ENCODE measurements at regions not wholly inside any gene's neighbourhood (a gene's known extent, or its start where the extent isn't known, plus 50 kb on each side); places are given as distances from the start of the nearest gene placed in this dataset.

DNA sequence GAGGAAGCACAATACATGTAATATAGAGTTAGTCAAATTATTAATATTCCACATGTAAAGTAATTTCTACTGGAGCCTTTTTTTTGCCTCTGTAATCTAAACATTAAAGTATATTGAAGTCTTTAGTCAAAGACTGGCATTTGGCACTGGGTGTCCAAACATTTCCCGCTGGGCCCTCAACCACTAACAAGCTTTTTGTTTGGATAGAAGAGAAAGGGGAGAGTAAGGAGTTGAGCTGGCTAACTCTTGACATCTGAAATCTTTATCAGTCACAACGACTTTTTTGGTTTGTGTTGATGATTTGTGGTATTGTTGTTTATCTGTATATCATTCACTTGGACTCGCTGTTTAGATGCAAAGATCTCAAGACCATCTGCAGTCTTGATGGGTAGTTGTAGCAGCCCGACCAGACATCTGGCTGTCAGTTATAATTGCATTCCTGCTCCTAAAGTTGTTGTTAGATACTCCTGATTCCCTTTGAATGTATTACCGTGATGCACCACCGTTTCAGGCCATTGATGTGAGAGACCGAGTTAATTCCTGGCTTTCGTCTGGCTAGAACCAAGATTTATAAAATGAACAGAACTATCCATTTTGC lies 379.6 kb downstream of the MTX2 start:
- Histone ChIP-seq H3K4me1 (ENCODE audit: control insufficient read depth in 2 of 2, insufficient read depth in 2 of 2, low read length in 2 of 2) (no peaks in the 10 kb centered on the region), H3K9me3 (ENCODE audit: control insufficient read depth in 2 of 3, low read length in 3 of 3) (no peaks in the 10 kb centered on the region), H3K4me3 (ENCODE audit: low read length) (no peak overlapping the region), H3K36me3 (ENCODE audit: control insufficient read depth in 2 of 3, insufficient read depth in 3 of 3, low read length in 3 of 3) (no peaks in the 10 kb centered on the region), H3K27me3 (ENCODE audit: control insufficient read depth in 2 of 2, insufficient read depth in 2 of 2, low read length in 2 of 2) (peaks cover 0 to under 1% of the 10 kb centered on the region in 2 donors), H3K27ac (ENCODE audit: low read depth, low read length) (no peak overlapping the region)
- Mint-ChIP-seq H3K4me1 (peaks cover 0 to 12% (median 2%) of the 10 kb centered on the region in 7 donors), H3K9me3 (no peaks in the 10 kb centered on the region), H3K4me3 (no peak overlapping the region), H3K27me3 (peaks cover 56 to 63% (median 58%) of the 10 kb centered on the region in 5 donors), H3K27ac (no peak overlapping the region), H3K36me3 (no peaks in the 10 kb centered on the region)
- intact Hi-C loops (cut with micrococcal nuclease) = no loop called here
- CTCF ChIA-PET = interaction anchor here (4.6 kb wide), 1 partner anchor 521 kb away, joined by 27 read pairs; no protein-coding TSS in a partner anchor
- POLR2A ChIA-PET = no interaction called here
- no peak for ATAC-seq
- DNase-seq = no peak

DNA sequence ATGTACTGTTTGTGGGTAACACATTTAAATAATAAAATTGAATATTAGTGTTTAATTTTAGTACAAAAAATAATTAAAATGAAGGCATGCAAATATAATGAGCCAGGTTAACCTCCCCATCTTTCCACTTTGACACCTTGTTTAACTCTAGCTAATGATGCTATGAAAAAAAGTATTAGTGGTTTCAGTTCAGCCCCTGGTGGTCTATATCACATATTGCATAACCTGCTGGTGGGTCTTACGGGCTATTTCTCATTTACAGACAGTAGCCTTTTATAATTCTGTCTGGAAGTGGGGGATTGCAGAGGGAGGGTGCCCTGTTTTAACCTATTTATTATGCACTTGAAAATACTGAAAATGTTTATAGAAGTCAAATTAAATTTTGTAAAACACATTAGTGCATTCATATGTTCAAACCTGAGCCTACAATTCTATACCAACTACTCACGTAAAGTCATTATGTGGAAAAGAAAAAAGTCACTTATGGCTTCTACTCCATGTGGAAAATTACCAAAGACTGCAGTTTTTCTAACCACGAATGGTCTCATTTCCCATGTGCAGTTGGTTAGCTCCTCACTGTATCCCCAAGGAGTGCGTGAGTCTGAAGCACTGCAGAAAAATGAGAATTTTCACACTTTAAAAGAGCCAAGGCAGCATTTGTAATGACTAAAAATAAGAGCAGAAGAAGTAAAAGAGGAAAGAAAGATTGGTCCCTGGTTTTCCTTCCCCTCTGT lies 381.0 kb downstream of the MTX2 start:
- no peak overlapping the region for H3K4me3 Mint-ChIP-seq
- DNase-seq (no peak), ATAC-seq (no peak)
- intact Hi-C loops (cut with micrococcal nuclease) = loop anchor here (5.0 to 10.0 kb wide), 4 partner anchors 162 to 1283 kb away; no protein-coding TSS in a partner anchor
- H3K9me3 Mint-ChIP-seq = no peaks in the 10 kb centered on the region
- H3K36me3 Mint-ChIP-seq = no peaks in the 10 kb centered on the region
- H3K27me3 Mint-ChIP-seq = peaks cover 44 to 76% (median 52%) of the 10 kb centered on the region in 5 donors
- CTCF ChIA-PET = interaction anchor here (0.6 to 4.6 kb wide), 2 partner anchors 511 to 523 kb away, joined by 4 to 27 read pairs; no protein-coding TSS in a partner anchor
- no peak overlapping the region for H3K27ac ChIP-seq (ENCODE audit: low read depth, low read length)
- no peaks in the 10 kb centered on the region for H3K4me1 ChIP-seq (ENCODE audit: control insufficient read depth in 2 of 2, insufficient read depth in 2 of 2, low read length in 2 of 2)
- no peaks in the 10 kb centered on the region for H3K27me3 ChIP-seq (ENCODE audit: control insufficient read depth in 2 of 2, insufficient read depth in 2 of 2, low read length in 2 of 2)
- H3K27ac Mint-ChIP-seq = no peak overlapping the region
- H3K36me3 ChIP-seq (ENCODE audit: control insufficient read depth in 2 of 3, insufficient read depth in 3 of 3, low read length in 3 of 3) = no peaks in the 10 kb centered on the region
- H3K4me3 ChIP-seq (ENCODE audit: low read length) = no peak overlapping the region
- POLR2A ChIA-PET = no interaction called here
- no peaks in the 10 kb centered on the region for H3K9me3 ChIP-seq (ENCODE audit: control insufficient read depth in 2 of 3, low read length in 3 of 3)
- peaks cover 0 to 14% (median 6%) of the 10 kb centered on the region in 7 donors for H3K4me1 Mint-ChIP-seq

DNA sequence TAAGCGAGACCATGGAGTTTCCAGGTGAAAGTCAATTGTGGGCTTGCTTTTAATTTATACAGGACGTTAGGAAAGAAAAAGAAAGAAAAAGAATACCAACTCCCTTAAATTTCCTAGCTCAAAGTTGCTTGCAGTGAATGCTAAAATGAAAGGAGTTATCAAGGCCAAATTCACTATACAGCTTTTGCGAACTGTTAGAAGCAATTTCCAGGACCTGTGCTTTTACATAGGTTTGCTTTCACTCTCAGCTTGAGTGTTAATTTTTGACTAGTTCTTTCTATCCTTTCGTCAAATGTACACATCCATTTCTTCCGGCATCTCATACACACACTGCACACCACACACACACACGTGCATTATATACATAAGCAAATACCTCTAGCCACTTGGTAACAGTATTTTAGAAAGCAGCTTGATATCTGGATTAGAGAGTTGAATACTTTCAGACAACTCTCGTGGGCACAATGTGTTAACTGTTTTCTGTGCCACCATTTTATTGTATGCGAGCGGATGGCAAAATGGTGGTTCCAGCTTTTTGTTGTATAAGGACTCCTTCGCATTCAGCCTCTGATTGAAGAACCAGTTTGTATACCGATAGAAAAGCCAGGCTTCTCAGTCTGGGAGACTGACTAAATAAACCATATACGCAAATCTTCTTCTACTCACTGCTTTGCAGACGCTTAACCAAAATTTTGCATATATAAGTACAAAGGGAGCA lies 381.8 kb downstream of the MTX2 start:
- peaks cover 47 to 78% (median 54%) of the 10 kb centered on the region in 5 donors for H3K27me3 Mint-ChIP-seq
- ATAC-seq = no peak
- POLR2A ChIA-PET = no interaction called here

DNA sequence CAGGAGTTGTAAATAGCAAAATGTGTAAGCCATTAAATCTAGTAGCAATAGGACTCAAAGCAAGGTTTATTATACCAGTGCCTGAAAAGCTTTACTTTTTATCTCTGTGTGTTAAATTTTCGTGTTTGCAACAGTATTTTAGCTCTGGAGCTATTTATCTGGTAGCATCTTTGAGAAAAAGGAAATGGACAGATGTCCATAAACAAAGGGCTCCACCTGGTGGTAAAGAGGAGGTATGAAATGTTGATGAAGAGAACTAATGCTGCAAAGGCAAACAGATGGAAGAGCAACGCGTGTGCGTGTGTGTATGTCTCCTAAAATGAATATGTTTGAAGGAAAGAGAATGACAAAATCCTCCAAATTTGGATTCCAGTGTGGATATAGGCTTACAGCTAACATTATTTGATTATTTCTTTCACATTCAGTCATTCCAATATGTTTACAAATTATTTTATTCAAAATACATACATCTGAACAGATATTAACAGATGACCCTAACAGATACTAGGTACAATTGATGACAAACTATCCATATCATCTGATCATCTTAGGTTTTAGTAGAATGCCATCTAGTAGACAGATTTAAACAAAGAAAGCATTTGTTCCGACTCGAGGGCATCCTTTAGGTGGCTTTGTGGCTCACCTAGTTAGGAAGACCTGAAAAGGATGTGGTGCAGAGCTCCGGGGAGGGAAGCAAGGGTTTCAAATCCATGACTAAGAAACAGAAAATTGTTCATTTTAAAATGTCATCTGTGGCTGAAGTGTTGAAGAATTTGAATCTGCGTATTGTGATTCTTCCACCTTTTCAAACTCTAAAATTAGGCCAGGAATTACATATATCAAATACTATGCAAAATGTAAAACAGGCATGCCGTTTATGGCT lies 383.3 kb downstream of the MTX2 start:
- no peaks in the 10 kb centered on the region for H3K4me1 ChIP-seq (ENCODE audit: control insufficient read depth in 2 of 2, insufficient read depth in 2 of 2, low read length in 2 of 2)
- no peak overlapping the region for H3K27ac ChIP-seq (ENCODE audit: low read depth, low read length)
- H3K27me3 Mint-ChIP-seq = peaks cover 41 to 65% (median 60%) of the 10 kb centered on the region in 5 donors
- no peaks in the 10 kb centered on the region for H3K9me3 Mint-ChIP-seq
- H3K4me1 Mint-ChIP-seq = peaks cover 0 to 14% (median 6%) of the 10 kb centered on the region in 7 donors
- no peaks in the 10 kb centered on the region for H3K36me3 ChIP-seq (ENCODE audit: control insufficient read depth in 2 of 3, insufficient read depth in 3 of 3, low read length in 3 of 3)
- POLR2A ChIA-PET = interaction anchor here (0.7 kb wide), 1 partner anchor 164 kb away, joined by 6 read pairs; no protein-coding TSS in a partner anchor
- peak in 7 of 9 donors; percentile 12 to 53 (median 43) for DNase-seq
- no peak overlapping the region for H3K4me3 Mint-ChIP-seq
- peak; percentile 74 for ATAC-seq
- H3K27me3 ChIP-seq (ENCODE audit: control insufficient read depth in 2 of 2, insufficient read depth in 2 of 2, low read length in 2 of 2) = no peaks in the 10 kb centered on the region
- intact Hi-C loops (cut with micrococcal nuclease) = loop anchor here (1.0 to 10.0 kb wide), 8 partner anchors 160 to 1285 kb away; no protein-coding TSS in a partner anchor
- no peak overlapping the region for H3K27ac Mint-ChIP-seq
- H3K36me3 Mint-ChIP-seq = no peaks in the 10 kb centered on the region
- H3K9me3 ChIP-seq (ENCODE audit: control insufficient read depth in 2 of 3, low read length in 3 of 3) = no peaks in the 10 kb centered on the region
- H3K4me3 ChIP-seq (ENCODE audit: low read length) = no peak overlapping the region
- CTCF ChIA-PET = interaction anchor here (0.7 to 4.6 kb wide), 7 partner anchors 12 to 525 kb away, joined by 3 to 27 read pairs (median 3); no protein-coding TSS in a partner anchor

More for the DNA sequence above, 381.8 kb downstream of the MTX2 start:
- Histone ChIP-seq H3K9me3 (ENCODE audit: control insufficient read depth in 2 of 3, low read length in 3 of 3) (no peaks in the 10 kb centered on the region), H3K27me3 (ENCODE audit: control insufficient read depth in 2 of 2, insufficient read depth in 2 of 2, low read length in 2 of 2) (no peaks in the 10 kb centered on the region), H3K27ac (ENCODE audit: low read depth, low read length) (no peak overlapping the region), H3K36me3 (ENCODE audit: control insufficient read depth in 2 of 3, insufficient read depth in 3 of 3, low read length in 3 of 3) (no peaks in the 10 kb centered on the region), H3K4me1 (ENCODE audit: control insufficient read depth in 2 of 2, insufficient read depth in 2 of 2, low read length in 2 of 2) (no peaks in the 10 kb centered on the region), H3K4me3 (ENCODE audit: low read length) (no peak overlapping the region)
- DNase-seq = no peak
- Mint-ChIP-seq H3K9me3 (no peaks in the 10 kb centered on the region), H3K4me1 (peaks cover 0 to 14% (median 6%) of the 10 kb centered on the region in 7 donors), H3K27ac (no peak overlapping the region), H3K36me3 (no peaks in the 10 kb centered on the region), H3K4me3 (no peak overlapping the region)
- intact Hi-C loops (cut with micrococcal nuclease) = loop anchor here (5.0 to 10.0 kb wide), 4 partner anchors 161 to 1284 kb away; no protein-coding TSS in a partner anchor
- CTCF ChIA-PET = interaction anchor here (0.6 to 4.6 kb wide), 9 partner anchors 14 to 685 kb away, joined by 3 to 27 read pairs (median 4); no protein-coding TSS in a partner anchor

DNA sequence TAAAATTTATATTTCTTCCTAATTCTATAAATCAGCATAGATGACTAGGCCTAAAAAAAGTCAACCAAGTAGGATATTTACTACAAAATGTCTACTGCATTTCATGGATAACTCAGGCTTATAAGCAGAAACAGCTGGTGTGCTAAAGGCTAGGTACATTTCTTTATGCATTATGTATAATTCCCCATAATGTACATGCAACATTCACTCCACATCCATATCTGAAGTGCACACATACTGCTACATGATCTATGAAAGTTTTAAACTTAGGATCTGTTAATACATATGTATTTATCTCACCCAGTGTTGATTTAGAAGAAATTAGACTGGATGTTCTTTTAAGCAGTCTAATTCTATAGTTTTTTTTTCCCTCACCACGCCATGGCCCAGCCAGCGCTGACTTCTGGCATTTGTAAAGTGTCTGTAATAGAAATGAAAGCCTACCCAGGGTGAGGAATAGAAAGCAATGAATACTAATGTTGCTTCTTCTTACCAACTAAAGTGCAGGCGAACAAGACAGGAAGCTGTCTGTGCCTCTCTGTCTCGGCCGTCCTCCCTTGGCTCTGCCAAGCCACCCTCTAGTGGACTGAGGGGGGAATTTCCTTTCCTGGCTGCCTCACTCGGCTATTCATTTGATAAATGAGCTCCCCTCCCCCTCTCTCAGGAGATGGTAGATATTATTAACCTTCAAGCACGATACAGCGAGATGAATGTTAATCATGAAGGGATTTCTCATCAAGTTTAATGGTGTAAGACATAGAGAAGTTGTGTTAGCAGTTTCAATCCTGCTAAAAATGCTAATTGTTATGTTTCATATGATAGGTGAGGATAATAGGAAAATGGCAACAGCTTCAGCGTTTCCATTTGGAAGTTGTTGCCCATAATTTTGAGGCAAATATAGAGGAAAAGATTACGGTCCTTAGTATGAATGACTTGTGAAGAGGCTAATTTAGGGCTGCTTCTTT lies 384.5 kb downstream of the MTX2 start:
- ATAC-seq (peak; percentile 49), DNase-seq (peak in 4 of 9 donors; percentile 23 to 26 (median 23))
- intact Hi-C loops (cut with micrococcal nuclease) = loop anchor here (1.0 to 10.0 kb wide), 6 partner anchors 159 to 1286 kb away; no protein-coding TSS in a partner anchor
- H3K36me3 Mint-ChIP-seq = no peaks in the 10 kb centered on the region
- H3K4me3 ChIP-seq (ENCODE audit: low read length) = no peak overlapping the region
- POLR2A ChIA-PET = no interaction called here
- H3K27ac ChIP-seq (ENCODE audit: low read depth, low read length) = no peak overlapping the region
- H3K27me3 Mint-ChIP-seq = peaks cover 45 to 67% (median 65%) of the 10 kb centered on the region in 5 donors
- H3K4me3 Mint-ChIP-seq = no peak overlapping the region
- CTCF ChIA-PET = interaction anchor here (1.0 to 1.2 kb wide), 4 partner anchors 9 to 533 kb away, joined by 3 to 5 read pairs (median 3); no protein-coding TSS in a partner anchor
- H3K4me1 Mint-ChIP-seq = peaks cover 0 to 14% (median 6%) of the 10 kb centered on the region in 7 donors
- no peaks in the 10 kb centered on the region for H3K36me3 ChIP-seq (ENCODE audit: control insufficient read depth in 2 of 3, insufficient read depth in 3 of 3, low read length in 3 of 3)
- H3K4me1 ChIP-seq (ENCODE audit: control insufficient read depth in 2 of 2, insufficient read depth in 2 of 2, low read length in 2 of 2) = no peaks in the 10 kb centered on the region
- no peaks in the 10 kb centered on the region for H3K9me3 Mint-ChIP-seq
- H3K27me3 ChIP-seq (ENCODE audit: control insufficient read depth in 2 of 2, insufficient read depth in 2 of 2, low read length in 2 of 2) = no peaks in the 10 kb centered on the region
- no peaks in the 10 kb centered on the region for H3K9me3 ChIP-seq (ENCODE audit: control insufficient read depth in 2 of 3, low read length in 3 of 3)
- no peak overlapping the region for H3K27ac Mint-ChIP-seq
